ENCODE measurements at regions not wholly inside any gene's neighbourhood (a gene's known extent, or its start where the extent isn't known, plus 50 kb on each side); places are given as distances from the start of the nearest gene placed in this dataset.
A peak's percentile ranks its signal among the peaks of the same experiment; 100 is the strongest.
"Not testable (repeated sequence)": the region's sequence is repeated elsewhere in the genome, so short reads cannot be mapped to it uniquely, and the experiment has no call there.

- DNase-seq, result no peak
These were observed 110.1 kb upstream of the SMURF2 start for GRCh38 chr17:64771980-64772844.

- no peak for DNase-seq
These were observed 107.6 kb upstream of the SMURF2 start for GRCh38 chr17:64769712-64770111.

- no peak for DNase-seq
These were observed 105.3 kb upstream of the SMURF2 start for GRCh38 chr17:64767269-64767997.

- no peak for DNase-seq
These were observed 103.2 kb upstream of the SMURF2 start for GRCh38 chr17:64765191-64765889.

- DNase-seq, result no peak
These were observed 89.0 kb upstream of the SMURF2 start for GRCh38 chr17:64750891-64751677.

GRCh38 chr17:64750478-64750877 is 88.4 kb upstream of the SMURF2 start:
- no peak for DNase-seq

GRCh38 chr17:64749306-64749705 is 87.2 kb upstream of the SMURF2 start:
- DNase-seq, result no peak

GRCh38 chr17:64747938-64748540 is 85.9 kb upstream of the SMURF2 start:
- no peak for DNase-seq

GRCh38 chr17:64742326-64742725 is 80.2 kb upstream of the SMURF2 start:
- no peak for DNase-seq

- DNase-seq, result not testable (repeated sequence)
These were observed 79.8 kb upstream of the SMURF2 start for GRCh38 chr17:64741916-64742315.

GRCh38 chr17:64741038-64741641 is 79.0 kb upstream of the SMURF2 start:
- DNase-seq, result no peak

GRCh38 chr17:64739316-64740058 is 77.4 kb upstream of the SMURF2 start:
- DNase-seq, result no peak

GRCh38 chr17:64736804-64737492 is 74.8 kb upstream of the SMURF2 start:
- peak; percentile 32 for DNase-seq

GRCh38 chr17:64732336-64733006 is 70.4 kb upstream of the SMURF2 start:
- no peak for DNase-seq

GRCh38 chr17:64730023-64730422 is 67.9 kb upstream of the SMURF2 start:
- not testable (repeated sequence) for DNase-seq

GRCh38 chr17:64729201-64729600 is 67.1 kb upstream of the SMURF2 start:
- no peak for DNase-seq

GRCh38 chr17:64728041-64728695 is 66.1 kb upstream of the SMURF2 start:
- DNase-seq, result no peak

GRCh38 chr17:64726025-64726424 is 63.9 kb upstream of the SMURF2 start:
- not testable (repeated sequence) for DNase-seq

GRCh38 chr17:64724246-64724645 is 62.1 kb upstream of the SMURF2 start:
- DNase-seq, result not testable (repeated sequence)
